ENCODE measurements at regions not wholly inside any gene's neighbourhood (a gene's known extent, or its start where the extent isn't known, plus 50 kb on each side); places are given as distances from the start of the nearest gene placed in this dataset.
"Not testable (repeated sequence)": the region's sequence is repeated elsewhere in the genome, so short reads cannot be mapped to it uniquely, and the experiment has no call there.

GRCh38 chr2:107112561-107112960, 226.6 kb upstream of the ST6GAL2 start:
- DNase-seq = no peak

- DNase-seq = no peak
These were observed 242.4 kb upstream of the ST6GAL2 start for GRCh38 chr2:107128381-107128780.

- no peak for DNase-seq
These were observed 246.1 kb upstream of the ST6GAL2 start for GRCh38 chr2:107132070-107132469.

- DNase-seq = no peak
These were observed 246.8 kb upstream of the ST6GAL2 start for GRCh38 chr2:107132746-107133145.

- no peak for DNase-seq
These were observed 247.4 kb upstream of the ST6GAL2 start for GRCh38 chr2:107133412-107133811.

GRCh38 chr2:107136733-107137132, 250.8 kb upstream of the ST6GAL2 start:
- DNase-seq = no peak

- no peak for DNase-seq
These were observed 251.7 kb upstream of the ST6GAL2 start for GRCh38 chr2:107137706-107138105.

- DNase-seq = no peak
These were observed 260.2 kb upstream of the ST6GAL2 start for GRCh38 chr2:107146181-107146580.

GRCh38 chr2:107146645-107147044, 260.7 kb upstream of the ST6GAL2 start:
- not testable (repeated sequence) for DNase-seq

GRCh38 chr2:107148055-107148454, 262.1 kb upstream of the ST6GAL2 start:
- DNase-seq = no peak

- DNase-seq = no peak
These were observed 262.5 kb upstream of the ST6GAL2 start for GRCh38 chr2:107148496-107148895.

- no peak for DNase-seq
These were observed 274.8 kb upstream of the ST6GAL2 start for GRCh38 chr2:107160640-107161239.

GRCh38 chr2:107168141-107168540, 282.2 kb upstream of the ST6GAL2 start:
- DNase-seq = no peak

- DNase-seq = no peak
These were observed 288.2 kb upstream of the ST6GAL2 start for GRCh38 chr2:107174171-107174570.

GRCh38 chr2:107182981-107183380, 297.0 kb upstream of the ST6GAL2 start:
- no peak for DNase-seq

GRCh38 chr2:107187870-107188269, 301.9 kb upstream of the ST6GAL2 start:
- no peak for DNase-seq

GRCh38 chr2:107195631-107196030, 309.7 kb upstream of the ST6GAL2 start:
- no peak for DNase-seq

- no peak for DNase-seq
These were observed 311.8 kb upstream of the ST6GAL2 start for GRCh38 chr2:107197594-107198294.

- DNase-seq = no peak
These were observed 317.1 kb upstream of the ST6GAL2 start for GRCh38 chr2:107202962-107203591.

- no peak for DNase-seq
These were observed 329.7 kb upstream of the ST6GAL2 start for GRCh38 chr2:107215401-107216350.

GRCh38 chr2:107218208-107218607, 332.2 kb upstream of the ST6GAL2 start:
- DNase-seq = no peak

- DNase-seq = no peak
These were observed 336.5 kb upstream of the ST6GAL2 start for GRCh38 chr2:107222466-107222865.
